ENCODE measurements at regions not wholly inside any gene's neighbourhood (a gene's known extent, or its start where the extent isn't known, plus 50 kb on each side); places are given as distances from the start of the nearest gene placed in this dataset.

DNA sequence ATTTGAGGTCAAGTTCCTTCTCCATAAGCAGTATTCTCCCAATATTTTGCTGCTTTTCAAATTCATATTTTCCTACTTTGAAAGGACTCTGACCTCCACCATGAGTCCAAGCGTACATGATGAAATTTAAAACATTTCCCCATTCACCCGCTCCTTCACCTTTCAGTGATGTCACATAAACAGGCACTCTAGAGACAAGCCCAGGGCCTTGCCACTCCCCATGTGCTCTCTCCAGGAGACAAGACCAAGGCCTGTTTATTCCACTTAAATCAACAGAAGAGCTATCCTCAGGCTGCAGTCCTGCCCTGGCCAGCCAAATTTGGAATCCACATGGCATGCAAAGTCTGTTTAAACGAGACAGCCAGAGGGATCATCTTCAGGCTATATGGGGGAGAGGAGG, 161.5 kb downstream of the ARRDC4 start:
- POLR2A ChIA-PET = no interaction called here
- no peaks in the 10 kb centered on the region for H3K36me3 ChIP-seq (ENCODE audit: control insufficient read depth in 2 of 2, extremely low read depth in 1 of 2, insufficient read depth in 2 of 2, low read length in 2 of 2)
- intact Hi-C loops (cut with micrococcal nuclease) = loop anchor here (10.0 kb wide), 1 partner anchor 57 kb away; no protein-coding TSS in a partner anchor

DNA sequence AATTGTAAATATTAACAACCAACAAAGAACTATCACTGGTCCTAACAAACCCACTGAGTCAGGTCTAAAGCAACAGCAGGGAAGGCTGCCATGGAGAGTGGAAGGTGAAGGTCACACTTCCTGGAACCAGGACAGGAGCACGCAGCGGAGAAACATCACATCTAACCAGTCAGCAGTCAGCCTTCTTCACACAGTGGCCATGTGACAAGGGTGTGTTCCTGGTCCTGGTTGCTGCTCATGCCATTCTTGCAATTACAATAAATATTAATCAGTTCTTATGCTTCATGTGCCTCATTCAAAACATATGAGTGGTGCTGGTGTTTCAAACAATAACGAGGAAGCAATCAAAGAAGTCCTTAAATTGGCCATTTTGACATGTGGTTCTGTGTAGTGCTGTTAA, 162.8 kb downstream of the ARRDC4 start:
- no TSS peak for BruUV-seq (replicated peaks)
- Histone ChIP-seq H2AFZ (ENCODE audit: low read depth, low read length) (no peak overlapping the region), H3K9me1 (replicated peaks; ENCODE audit: control insufficient read depth, extremely low read depth, insufficient read depth, low read length) (no peaks in the 10 kb centered on the region), H3K79me2 (ENCODE audit: control insufficient read depth, insufficient read depth, low read length) (no peaks in the 10 kb centered on the region), H3K4me1 (ENCODE audit: control insufficient read depth, extremely low read depth, insufficient read depth, low read length) (no peaks in the 10 kb centered on the region), H3K36me3 (ENCODE audit: control insufficient read depth in 2 of 2, extremely low read depth in 1 of 2, insufficient read depth in 2 of 2, low read length in 2 of 2) (no peaks in the 10 kb centered on the region), H4K20me1 (replicated peaks; ENCODE audit: control insufficient read depth, extremely low read depth, insufficient read depth, low read length) (no peaks in the 10 kb centered on the region), H3K4me3 (replicated peaks in 1 of 3; ENCODE audit: insufficient read depth in 1 of 3, low read depth in 1 of 3, low read length in 3 of 3) (no peak overlapping the region), H3K27ac (ENCODE audit: insufficient read depth, low read depth, low read length) (no peak overlapping the region), H3K9me3 (replicated peaks; ENCODE audit: control insufficient read depth, insufficient read depth, low read length) (peaks cover 9% of the 10 kb centered on the region), H3K27me3 (ENCODE audit: control insufficient read depth in 2 of 2, insufficient read depth in 2 of 2, low read length in 2 of 2) (no peaks in the 10 kb centered on the region), H3K9ac (replicated peaks; ENCODE audit: extremely low read depth, insufficient read depth, low read length) (no peak overlapping the region), H3K4me2 (ENCODE audit: insufficient read depth, low read length) (no peak overlapping the region)
- intact Hi-C loops (cut with micrococcal nuclease) (loop anchor here (10.0 kb wide), 1 partner anchor 58 kb away; no protein-coding TSS in a partner anchor), dilution Hi-C loops (cut with MboI; ENCODE audit: extremely low pct_ligation_motif_present, low sequenced_read_pairs) (no loop called here)
- DNase-seq (ENCODE audit: low read depth, low spot score) (no peak), FAIRE-seq (no peak)
- POLR2A ChIA-PET = no interaction called here
- TF ChIP-seq JUN (IDR thresholded peaks at IDR 0.05; ENCODE audit: borderline replicate concordance, insufficient read depth, insufficient read length, low read depth) = no peak
- no peak for TF ChIP-seq POLR2A (IDR thresholded peaks at IDR 0.05; ENCODE audit: low read depth, low read length)
- TF ChIP-seq, protein P1, sequence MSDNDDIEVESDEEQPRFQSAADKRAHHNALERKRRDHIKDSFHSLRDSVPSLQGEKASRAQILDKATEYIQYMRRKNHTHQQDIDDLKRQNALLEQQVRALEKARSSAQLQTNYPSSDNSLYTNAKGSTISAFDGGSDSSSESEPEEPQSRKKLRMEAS (IDR thresholded peaks at IDR 0.05; ENCODE audit: insufficient read depth, insufficient read length) = no peak
- no peak for TF ChIP-seq POLR2AphosphoS5 (IDR thresholded peaks at IDR 0.05; ENCODE audit: insufficient read depth, low read depth, low read length)
- TF ChIP-seq GATA2 (IDR thresholded peaks at IDR 0.05; ENCODE audit: insufficient read depth, insufficient read length, low read depth, low read length) = no peak
- no peak for TF ChIP-seq MYC (IDR thresholded peaks at IDR 0.05; ENCODE audit: low read depth, low read length)
- TF ChIP-seq, protein P2, sequence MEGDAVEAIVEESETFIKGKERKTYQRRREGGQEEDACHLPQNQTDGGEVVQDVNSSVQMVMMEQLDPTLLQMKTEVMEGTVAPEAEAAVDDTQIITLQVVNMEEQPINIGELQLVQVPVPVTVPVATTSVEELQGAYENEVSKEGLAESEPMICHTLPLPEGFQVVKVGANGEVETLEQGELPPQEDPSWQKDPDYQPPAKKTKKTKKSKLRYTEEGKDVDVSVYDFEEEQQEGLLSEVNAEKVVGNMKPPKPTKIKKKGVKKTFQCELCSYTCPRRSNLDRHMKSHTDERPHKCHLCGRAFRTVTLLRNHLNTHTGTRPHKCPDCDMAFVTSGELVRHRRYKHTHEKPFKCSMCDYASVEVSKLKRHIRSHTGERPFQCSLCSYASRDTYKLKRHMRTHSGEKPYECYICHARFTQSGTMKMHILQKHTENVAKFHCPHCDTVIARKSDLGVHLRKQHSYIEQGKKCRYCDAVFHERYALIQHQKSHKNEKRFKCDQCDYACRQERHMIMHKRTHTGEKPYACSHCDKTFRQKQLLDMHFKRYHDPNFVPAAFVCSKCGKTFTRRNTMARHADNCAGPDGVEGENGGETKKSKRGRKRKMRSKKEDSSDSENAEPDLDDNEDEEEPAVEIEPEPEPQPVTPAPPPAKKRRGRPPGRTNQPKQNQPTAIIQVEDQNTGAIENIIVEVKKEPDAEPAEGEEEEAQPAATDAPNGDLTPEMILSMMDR (IDR thresholded peaks at IDR 0.05; ENCODE audit: extremely low read depth in 1 of 2, insufficient read depth in 1 of 2, low read depth in 1 of 2, low read length in 2 of 2) = no peak
- TF ChIP-seq FOS (IDR thresholded peaks at IDR 0.05; ENCODE audit: borderline replicate concordance, insufficient read depth, low read length) = no peak
- TF ChIP-seq EZH2 (IDR thresholded peaks at IDR 0.05; ENCODE audit: borderline replicate concordance, low read depth, low read length, severe bottlenecking) = no peak
- CTCF ChIA-PET = no interaction called here

More for the DNA sequence above, 161.5 kb downstream of the ARRDC4 start:
- H3K4me2 ChIP-seq (ENCODE audit: insufficient read depth, low read length) = no peak overlapping the region
- H3K9me3 ChIP-seq (replicated peaks; ENCODE audit: control insufficient read depth, insufficient read depth, low read length) = peaks cover 9% of the 10 kb centered on the region
- CTCF ChIA-PET = no interaction called here
- H3K9me1 ChIP-seq (replicated peaks; ENCODE audit: control insufficient read depth, extremely low read depth, insufficient read depth, low read length) = no peaks in the 10 kb centered on the region
- no peak for FAIRE-seq
- H3K27ac ChIP-seq (ENCODE audit: insufficient read depth, low read depth, low read length) = no peak overlapping the region
- H3K9ac ChIP-seq (replicated peaks; ENCODE audit: extremely low read depth, insufficient read depth, low read length) = no peak overlapping the region
- DNase-seq (ENCODE audit: low read depth, low spot score) = no peak
- no peak overlapping the region for H2AFZ ChIP-seq (ENCODE audit: low read depth, low read length)
- no peak for TF ChIP-seq GATA2 (IDR thresholded peaks at IDR 0.05; ENCODE audit: insufficient read depth, insufficient read length, low read depth, low read length)
- no peak for TF ChIP-seq FOS (IDR thresholded peaks at IDR 0.05; ENCODE audit: borderline replicate concordance, insufficient read depth, low read length)
- no peak for TF ChIP-seq POLR2AphosphoS5 (IDR thresholded peaks at IDR 0.05; ENCODE audit: insufficient read depth, low read depth, low read length)
- TF ChIP-seq EZH2 (IDR thresholded peaks at IDR 0.05; ENCODE audit: borderline replicate concordance, low read depth, low read length, severe bottlenecking) = no peak
- no peak for TF ChIP-seq POLR2A (IDR thresholded peaks at IDR 0.05; ENCODE audit: low read depth, low read length)
- no peaks in the 10 kb centered on the region for H3K4me1 ChIP-seq (ENCODE audit: control insufficient read depth, extremely low read depth, insufficient read depth, low read length)
- dilution Hi-C loops (cut with MboI; ENCODE audit: extremely low pct_ligation_motif_present, low sequenced_read_pairs) = no loop called here
- no TSS peak for BruUV-seq (replicated peaks)
- no peaks in the 10 kb centered on the region for H4K20me1 ChIP-seq (replicated peaks; ENCODE audit: control insufficient read depth, extremely low read depth, insufficient read depth, low read length)
- no peak overlapping the region for H3K4me3 ChIP-seq (replicated peaks in 1 of 3; ENCODE audit: insufficient read depth in 1 of 3, low read depth in 1 of 3, low read length in 3 of 3)
- H3K27me3 ChIP-seq (ENCODE audit: control insufficient read depth in 2 of 2, insufficient read depth in 2 of 2, low read length in 2 of 2) = no peaks in the 10 kb centered on the region
- no peaks in the 10 kb centered on the region for H3K79me2 ChIP-seq (ENCODE audit: control insufficient read depth, insufficient read depth, low read length)
